ENCODE measurements at regions not wholly inside any gene's neighbourhood (a gene's known extent, or its start where the extent isn't known, plus 50 kb on each side); places are given as distances from the start of the nearest gene placed in this dataset.
"Not testable (repeated sequence)": the region's sequence is repeated elsewhere in the genome, so short reads cannot be mapped to it uniquely, and the experiment has no call there.

GRCh38 chr3:107211608-107212007 is 165.6 kb upstream of the CCDC54 start:
- DNase-seq, result no peak

- no peak for DNase-seq
These were observed 164.6 kb upstream of the CCDC54 start for GRCh38 chr3:107212618-107213017.

DNA sequence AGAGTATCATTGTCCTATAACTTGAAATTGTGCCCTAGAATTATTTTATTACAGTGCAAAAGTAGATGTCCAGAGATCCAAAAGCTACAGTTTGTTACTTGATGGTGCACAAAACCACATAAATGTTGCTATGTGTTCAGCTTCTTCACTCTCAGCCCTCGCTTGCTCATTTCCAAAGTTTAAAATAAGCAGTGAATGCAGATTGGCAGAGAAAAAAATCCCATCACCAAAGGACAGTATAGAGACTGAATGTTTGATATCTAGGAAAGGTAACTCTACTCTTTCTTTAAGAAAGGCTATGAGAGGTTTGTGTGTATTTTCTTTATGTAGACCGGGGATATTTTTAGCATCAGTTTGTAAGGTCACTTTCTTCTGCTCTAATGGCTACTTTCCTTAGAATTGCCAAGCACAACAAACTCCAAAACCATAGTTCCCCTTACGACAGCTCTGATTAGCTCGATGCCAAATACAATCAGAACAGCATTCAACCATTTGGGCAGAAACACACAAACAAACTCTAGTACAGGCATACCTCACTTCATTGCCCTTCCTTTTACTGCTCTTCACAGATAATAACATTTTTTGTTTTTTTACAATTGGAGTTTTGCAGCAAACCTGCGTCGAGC is 164.1 kb upstream of the CCDC54 start:
- DNase-seq, result no peak

DNA sequence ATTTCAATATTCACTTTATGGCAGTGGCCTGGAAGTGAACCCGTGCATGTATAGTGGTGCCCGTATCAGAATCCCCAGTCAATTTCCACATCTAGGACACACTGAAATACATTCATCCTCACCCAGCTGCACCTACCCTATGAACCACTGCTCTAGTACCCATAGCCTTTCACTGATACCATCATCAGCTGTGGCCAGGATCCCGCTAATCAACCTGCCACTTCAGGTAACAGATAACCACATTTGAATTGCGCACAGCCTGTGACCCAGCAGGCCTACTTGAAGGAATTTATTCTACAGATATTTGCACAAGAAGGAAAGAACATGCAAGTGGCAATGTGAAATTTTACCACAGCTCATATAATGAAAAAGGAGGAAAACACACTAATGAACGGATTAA is 161.0 kb upstream of the CCDC54 start:
- DNase-seq, result no peak

DNA sequence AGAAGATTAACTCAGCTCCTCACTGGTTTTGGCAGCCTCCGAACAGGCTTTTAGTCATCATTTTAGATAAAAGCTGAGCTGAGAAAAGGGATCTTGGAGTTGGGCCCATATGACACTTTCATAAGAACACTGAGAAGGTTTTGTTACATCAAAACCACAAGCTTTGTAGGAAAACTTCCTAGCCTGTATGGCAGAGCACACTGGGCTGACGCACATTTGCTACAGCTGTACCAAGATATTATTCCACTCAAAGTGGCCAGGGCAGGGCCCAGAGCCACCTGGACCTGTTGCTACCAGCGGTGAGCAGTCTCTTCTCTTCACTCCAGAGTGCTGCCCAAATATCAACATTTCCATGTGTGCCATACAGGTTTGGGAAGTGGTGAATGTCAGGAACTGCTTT is 160.5 kb upstream of the CCDC54 start:
- DNase-seq, result no peak

GRCh38 chr3:107217172-107217571 is 160.1 kb upstream of the CCDC54 start:
- DNase-seq, result no peak

DNA sequence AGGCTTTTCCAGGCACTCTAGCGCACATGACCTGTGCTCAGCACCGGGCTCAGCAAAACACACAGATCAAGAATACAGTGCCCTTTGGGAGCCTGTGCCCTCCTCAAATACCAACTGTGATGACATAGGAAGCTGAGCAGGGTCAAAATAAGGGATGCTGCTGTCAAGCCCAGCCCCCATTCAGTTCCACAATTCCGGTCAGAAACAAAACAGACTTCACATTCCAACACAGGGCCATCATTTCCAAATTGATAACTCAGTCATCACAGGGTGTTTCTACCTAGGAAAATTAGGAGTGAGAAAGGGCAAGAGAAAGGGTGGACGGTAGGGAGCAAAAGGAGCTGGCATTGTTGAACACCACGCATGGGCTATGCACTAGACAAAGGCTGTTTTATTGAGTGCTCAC is 158.4 kb upstream of the CCDC54 start:
- DNase-seq, result no peak

- DNase-seq, result no peak
These were observed 156.7 kb upstream of the CCDC54 start for GRCh38 chr3:107220538-107220937.

GRCh38 chr3:107221856-107222255 is 155.4 kb upstream of the CCDC54 start:
- DNase-seq, result no peak

- DNase-seq, result no peak
These were observed 154.3 kb upstream of the CCDC54 start for GRCh38 chr3:107222907-107223306.

- DNase-seq, result no peak
These were observed 153.1 kb upstream of the CCDC54 start for GRCh38 chr3:107224026-107224596.

DNA sequence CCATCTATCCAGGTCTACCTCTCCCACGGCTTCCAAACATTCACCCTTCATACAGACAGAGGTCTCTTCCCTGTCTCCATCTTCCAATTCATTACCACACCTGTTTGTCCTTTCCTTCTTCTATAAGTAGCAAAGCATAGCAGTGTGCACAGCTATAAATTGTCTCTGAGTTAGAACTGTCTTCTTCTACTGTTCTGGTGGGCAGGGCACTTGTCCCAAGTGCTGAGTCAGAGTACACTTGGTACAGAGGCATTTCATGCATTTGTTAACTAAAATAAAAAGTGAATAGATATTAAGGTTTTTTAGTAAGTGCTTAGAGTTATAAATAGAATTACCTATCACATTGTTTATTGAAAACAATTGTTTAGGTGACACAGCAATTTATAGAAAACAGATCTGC is 150.1 kb upstream of the CCDC54 start:
- DNase-seq, result no peak

GRCh38 chr3:107233877-107234276 is 143.4 kb upstream of the CCDC54 start:
- DNase-seq, result not testable (repeated sequence)

GRCh38 chr3:107235193-107235927 is 141.9 kb upstream of the CCDC54 start:
- DNase-seq, result no peak

DNA sequence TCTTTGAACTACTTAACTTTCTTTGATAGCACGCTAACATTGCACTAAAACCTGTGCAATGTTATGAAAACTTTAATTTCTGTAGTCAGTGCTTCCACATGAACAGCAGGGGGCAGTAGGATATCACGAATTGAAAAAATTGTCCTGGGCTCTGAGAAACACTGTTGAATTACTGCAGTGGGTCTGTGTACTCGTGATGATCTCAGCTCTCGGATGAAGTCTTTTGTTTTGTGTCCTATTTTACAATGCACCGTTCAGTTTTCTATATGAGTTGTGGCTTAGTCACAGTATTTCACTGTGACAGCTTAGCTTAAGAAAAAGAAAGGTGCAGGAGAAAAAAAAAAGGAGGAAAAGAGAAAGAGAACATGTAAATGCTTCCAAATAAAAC is 141.3 kb upstream of the CCDC54 start:
- DNase-seq, result peak; percentile 16

GRCh38 chr3:107236655-107237337 is 140.4 kb upstream of the CCDC54 start:
- no peak for DNase-seq

- DNase-seq, result no peak
These were observed 138.5 kb upstream of the CCDC54 start for GRCh38 chr3:107238787-107239186.

GRCh38 chr3:107239703-107240102 is 137.5 kb upstream of the CCDC54 start:
- DNase-seq, result no peak

GRCh38 chr3:107240183-107241091 is 136.8 kb upstream of the CCDC54 start:
- DNase-seq, result peak; percentile 61

GRCh38 chr3:107241217-107241616 is 136.0 kb upstream of the CCDC54 start:
- DNase-seq, result no peak

GRCh38 chr3:107242579-107242978 is 134.7 kb upstream of the CCDC54 start:
- no peak for DNase-seq

- no peak for DNase-seq
These were observed 130.1 kb upstream of the CCDC54 start for GRCh38 chr3:107247116-107247515.

DNA sequence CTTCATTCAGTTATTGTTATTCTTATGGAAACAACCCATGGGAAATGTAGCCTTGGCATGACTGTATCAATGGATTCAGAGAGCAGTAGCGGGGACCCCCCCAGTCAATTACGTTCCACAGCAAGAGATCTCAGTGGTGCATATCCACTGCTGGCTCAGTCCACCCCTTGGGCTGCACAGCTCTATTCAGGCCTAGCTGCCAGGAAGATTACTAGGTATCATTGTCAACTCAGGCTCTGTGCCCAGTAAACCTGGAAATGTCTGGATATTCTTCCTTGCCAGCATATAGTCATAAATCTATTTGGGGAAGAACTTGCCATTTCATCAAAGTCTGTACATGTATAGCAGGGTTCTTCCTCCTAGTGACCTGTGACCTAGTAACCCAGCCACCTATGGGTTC is 128.1 kb upstream of the CCDC54 start:
- DNase-seq, result no peak
